ENCODE measurements at regions not wholly inside any gene's neighbourhood (a gene's known extent, or its start where the extent isn't known, plus 50 kb on each side); places are given as distances from the start of the nearest gene placed in this dataset.

DNA sequence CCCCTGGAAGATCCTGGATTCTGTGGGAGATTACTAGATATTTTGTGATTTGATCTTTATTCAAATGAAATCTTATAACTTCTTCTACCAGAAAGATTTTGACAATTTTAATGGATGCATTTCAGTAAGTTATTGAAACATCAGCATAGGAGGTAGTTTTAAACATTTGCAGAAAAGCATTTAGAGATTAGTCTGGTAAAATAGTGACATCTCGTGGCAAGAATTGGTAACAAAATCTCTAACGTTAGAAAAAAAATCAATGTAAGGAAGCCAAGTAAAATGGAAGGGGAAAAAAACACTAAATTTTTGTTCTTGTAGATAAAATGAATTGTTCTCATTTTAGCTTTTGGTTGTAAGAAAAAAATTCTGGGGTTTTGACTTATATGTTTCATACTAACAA is 73.3 kb downstream of the TASL start:
- no peak for DNase-seq

DNA sequence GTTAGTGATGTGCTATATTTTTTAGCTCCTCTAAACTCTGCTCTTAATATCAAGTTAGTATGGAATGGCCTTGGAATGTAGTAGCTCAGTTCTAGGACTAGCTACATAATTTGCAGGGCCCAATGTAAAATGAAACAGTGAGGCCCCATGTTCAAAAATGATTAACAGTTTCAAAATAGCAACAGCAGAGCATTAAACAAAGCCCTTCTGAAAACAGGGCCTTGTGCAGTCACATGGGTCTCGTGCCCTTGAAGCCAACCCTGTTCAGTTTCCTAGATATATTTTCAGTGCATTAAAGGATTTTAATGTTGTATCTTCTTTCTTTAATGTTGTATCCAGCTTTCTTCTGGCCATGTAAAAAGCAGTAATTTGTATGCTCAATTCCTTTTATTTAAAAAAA is 82.1 kb downstream of the TASL start:
- DNase-seq = no peak

DNA sequence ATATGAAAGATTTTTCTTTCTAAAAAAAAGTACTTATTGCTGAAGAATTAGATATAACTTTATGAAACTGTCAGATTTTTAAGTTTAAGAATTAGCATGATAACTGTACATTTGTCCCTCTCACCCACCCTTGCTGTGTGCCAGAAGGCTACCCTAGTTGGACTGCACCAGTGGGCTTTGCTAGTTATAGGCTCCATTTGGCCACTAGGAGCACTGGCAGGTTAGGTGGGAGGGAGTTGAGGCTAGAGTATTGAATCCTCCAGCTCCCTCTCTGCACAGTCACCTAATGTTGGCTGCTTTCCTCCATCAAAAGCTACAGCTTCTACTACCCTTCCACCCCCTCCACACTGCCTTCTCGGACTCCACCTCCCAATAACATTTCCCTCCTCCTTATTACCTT is 84.2 kb downstream of the TASL start:
- DNase-seq = no peak

GRCh38 chrX:30489323-30489722 is 88.2 kb downstream of the TASL start:
- peak; percentile 58 for DNase-seq

GRCh38 chrX:30488092-30488491 is 89.5 kb downstream of the TASL start:
- no peak for DNase-seq

DNA sequence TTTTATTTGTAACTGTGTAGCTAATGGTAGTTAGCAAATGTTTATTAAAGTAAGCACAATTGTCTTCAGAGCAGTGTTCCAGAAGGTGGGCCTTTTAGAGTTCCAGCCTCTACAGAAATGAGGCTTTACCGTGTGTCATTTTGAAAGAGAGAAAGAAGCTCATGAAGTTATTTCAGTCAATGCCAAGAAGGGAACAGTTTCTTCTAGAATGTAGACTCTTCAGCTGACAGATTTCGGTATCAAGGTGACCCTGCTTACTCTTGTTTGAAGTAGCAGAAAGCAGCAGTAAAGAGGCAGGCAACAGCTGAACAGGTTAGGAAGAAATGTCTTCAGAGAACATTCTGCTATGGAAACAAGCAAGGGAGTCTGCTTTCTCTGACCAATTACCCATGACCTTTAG is 93.6 kb downstream of the TASL start:
- no peak for DNase-seq

DNA sequence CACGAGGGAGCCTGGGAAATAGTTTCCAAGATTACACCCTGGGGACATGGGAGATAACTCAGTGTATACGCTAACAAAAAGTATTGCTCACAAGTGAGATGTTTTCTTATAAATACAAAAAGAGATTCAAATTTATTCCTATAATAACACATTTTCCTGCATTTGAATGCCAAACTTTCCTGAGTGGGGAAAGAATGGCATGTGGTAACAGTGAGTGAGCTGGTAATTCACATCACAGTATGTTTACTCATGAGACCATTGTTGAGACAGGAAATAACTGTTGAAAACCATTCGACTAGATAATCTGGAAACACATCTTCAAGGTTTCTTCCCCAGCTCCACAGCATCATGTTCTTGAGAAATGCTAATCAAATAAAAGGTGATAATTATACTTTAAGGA is 109.1 kb downstream of the TASL start:
- no peak for DNase-seq

All from islet precursor cell (in vitro differentiated cells).